ENCODE measurements at regions not wholly inside any gene's neighbourhood (a gene's known extent, or its start where the extent isn't known, plus 50 kb on each side); places are given as distances from the start of the nearest gene placed in this dataset.

DNA sequence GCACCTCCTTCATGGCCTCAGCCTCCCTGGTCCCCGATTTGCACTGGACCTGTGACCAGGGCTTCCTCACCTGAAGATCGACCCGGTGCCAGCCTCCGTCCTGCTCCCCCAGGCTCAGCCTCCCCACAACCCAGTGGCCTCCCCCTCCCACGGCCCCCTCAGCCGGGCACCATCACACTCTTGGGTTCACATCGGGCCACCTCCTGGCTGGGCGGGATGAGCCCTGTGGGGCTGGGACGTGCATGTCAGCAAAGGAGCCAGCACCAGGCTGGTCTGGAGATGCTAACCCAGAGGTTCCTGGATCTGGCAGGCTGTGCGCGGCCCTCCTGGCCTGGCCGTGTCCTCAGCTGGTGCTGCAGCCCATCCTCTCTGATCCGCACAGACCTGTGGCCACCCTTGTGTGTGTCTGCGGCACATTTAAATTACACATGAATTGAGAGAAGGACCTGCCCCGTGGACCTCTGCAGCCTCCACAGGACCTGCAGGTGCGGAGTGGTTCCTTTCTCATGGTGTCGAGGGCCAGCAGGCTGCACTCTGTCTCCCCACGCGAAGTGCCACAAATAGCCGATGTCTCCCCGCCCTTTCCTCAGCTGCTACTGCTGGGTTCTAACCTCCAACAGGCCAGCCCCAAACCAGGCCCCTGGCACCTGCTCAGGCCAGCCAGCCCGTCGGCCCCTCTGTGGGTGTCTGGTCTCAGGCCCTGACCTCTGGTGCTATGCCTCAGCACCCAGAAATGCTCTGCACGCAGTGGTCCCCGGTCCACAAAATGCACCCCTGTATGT, 237.5 kb downstream of the ERMARD start:
- no peak for DNase-seq

DNA sequence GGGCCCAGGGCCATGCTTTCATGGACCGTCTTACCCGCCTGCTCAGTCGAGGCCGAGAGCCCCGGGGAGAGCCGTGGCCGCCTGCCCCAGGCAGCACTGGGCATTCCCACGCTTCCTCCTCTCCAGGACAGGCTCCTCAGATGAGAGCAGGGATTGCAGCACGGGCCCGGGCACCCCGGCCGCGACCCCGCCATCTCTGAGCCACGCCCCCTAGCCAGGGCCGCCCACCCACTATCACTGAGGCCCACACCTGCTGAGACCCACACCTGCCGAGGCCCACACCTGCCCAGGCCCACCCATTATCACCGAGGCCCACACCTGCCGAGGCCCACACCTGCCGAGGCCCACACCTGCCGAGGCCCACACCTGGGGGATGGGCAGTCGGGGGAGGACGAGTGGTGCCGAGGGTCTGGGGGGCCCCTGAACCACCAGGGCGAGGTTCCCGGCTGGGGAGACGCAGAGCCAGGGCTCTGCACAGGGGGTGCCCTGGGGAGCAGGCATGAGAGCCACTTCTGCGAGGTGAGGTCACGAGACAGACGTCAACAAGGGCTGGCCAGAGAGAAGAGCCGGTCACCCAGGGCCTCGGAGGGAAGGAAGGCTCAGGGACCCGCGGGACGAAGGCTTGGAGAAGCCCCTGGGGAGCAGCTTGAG, 235.6 kb downstream of the ERMARD start:
- DNase-seq: no peak

- DNase-seq: no peak
Observed at GRCh38 chr6:169986171-169986847, 234.9 kb downstream of the ERMARD start.

DNA sequence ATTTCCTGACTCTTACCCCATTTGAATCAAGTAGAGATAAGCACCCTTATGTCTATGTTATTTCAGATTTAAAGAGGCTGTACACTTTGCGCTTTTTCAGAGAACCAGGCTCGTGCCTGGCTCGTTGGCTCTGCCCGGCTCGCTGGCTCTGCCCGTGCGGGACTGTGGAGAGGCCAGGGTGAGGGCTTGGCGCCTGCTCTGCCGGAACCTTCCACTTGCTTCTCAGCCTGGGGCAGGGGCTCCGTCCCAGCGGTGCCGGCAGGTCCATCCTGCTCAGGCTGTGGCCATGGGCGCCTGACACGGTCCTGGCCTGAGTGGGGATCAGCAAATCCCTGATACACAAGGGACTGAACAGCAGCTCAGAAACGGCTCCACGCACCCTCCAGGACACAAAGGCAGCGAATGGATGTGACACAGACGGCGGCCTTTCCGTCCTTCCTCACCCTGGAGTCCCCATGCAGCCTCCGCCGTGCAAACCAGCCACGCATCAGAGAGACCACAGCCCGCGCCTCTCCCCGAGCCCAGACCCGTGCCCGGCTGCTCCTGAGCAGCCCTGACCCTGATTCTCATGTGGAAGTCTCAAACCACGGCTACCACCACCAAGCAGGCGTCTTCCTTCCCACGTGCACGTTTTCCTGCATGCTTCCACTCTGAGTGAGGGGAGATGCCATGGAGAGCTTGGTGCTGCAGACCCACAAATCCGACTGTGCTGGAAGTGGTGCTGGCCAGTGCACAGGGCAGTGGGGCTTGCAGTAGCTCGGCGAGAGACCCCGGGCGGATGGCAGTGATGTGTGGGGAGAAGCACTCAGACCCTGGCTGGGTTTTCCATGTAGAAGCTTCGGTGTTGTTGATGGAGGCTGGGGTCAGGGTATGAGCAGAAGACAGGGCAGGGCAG, 233.9 kb downstream of the ERMARD start:
- DNase-seq: no peak

- no peak for DNase-seq
Observed at GRCh38 chr6:169984181-169985120, 233.0 kb downstream of the ERMARD start.

DNA sequence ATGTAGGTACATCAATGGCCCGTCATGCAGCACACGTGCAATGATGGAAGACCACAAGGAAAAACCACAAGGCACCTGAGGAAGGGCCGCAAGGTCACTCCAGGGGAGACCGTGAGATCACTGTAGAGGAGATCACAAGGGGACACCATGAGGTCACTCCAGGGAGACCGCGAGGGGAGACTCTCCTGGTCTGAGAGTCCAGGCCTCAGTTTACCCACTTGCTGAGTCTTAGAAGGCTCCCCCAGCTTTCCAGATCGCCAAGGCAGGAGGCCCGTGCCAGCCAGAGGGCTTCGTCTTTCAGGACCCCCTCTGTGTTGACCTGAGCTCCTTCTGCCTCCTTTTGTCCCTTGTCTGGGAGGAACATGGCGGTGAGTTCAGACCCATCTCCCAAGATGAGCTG, 232.2 kb downstream of the ERMARD start:
- no peak for DNase-seq

GRCh38 chr6:169982461-169983386, 231.3 kb downstream of the ERMARD start:
- no peak for DNase-seq

GRCh38 chr6:169981969-169982368, 230.5 kb downstream of the ERMARD start:
- DNase-seq: no peak

DNA sequence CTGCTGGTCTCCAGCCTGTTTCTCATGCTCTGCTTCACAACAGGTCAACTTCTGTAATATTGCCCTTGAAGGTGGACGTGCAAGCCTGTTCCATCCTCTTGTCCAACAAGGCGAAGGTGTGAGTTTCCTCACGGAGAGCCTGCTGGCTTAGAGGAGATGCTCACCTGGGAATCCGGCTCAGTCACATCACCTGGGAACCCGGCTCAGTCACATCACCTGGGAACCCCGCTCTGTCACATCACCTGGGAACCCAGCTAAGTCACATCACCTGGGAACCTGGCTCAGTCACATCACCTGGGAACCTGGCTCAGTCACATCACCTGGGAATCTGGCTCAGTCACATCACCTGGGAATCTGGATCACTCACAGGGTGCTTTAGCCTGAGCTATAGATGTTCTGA, 230.1 kb downstream of the ERMARD start:
- no peak for DNase-seq

DNA sequence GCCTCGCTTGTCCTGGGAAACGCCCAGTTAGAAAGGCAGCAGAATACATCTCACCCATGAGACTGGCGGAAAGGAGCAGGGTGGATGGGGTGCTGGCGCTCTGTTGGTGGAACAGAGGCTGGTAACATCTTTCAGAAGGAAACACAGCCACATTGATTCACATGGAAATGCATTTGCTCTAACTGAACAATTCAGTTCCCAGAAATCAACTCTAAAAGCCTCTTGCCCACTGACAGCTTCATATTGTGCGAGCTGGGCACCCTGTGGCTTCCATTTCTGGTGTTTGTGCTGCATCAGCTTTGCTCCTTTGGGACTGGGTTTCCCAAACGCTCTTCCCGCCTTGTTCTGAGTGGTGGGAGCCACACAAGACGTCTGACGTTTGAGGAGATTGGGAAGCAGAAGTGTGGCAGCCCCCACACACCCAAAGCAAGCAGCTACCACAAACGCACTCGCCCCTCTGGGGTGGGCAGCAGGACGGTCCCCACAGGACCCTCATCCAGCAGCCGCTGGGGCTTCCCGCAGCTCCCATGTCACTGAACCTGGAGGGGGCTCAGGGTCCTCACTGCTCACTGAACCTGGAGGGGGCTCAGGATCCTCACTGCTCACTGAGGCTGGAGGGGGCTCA, 229.5 kb downstream of the ERMARD start:
- DNase-seq: no peak

DNA sequence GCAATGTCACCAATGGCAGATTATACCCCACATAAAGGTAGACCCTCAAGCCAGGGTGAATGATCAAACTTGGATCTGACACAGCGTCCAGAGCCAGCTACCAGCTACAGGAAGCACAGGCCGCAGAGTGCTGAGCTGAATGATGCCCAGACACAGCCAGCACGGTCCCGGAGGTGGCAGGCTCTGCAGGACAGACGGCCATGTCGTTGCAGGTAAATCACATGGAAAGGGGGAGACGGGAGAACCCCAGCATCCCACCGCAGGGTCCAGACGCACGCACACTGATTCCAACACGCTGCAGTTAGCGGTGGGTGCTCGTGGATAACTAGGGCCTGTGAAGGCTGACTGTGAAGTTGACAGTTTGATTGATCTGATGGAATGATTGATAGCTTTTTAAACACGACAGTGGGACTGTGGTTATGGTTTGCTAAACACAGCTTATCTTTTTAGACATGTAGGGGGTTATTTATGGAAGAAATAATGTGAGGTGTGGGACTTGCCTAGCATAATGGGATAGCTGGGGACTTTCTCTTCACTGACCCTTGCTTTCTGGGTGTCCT, 228.5 kb downstream of the ERMARD start:
- no peak for DNase-seq

DNA sequence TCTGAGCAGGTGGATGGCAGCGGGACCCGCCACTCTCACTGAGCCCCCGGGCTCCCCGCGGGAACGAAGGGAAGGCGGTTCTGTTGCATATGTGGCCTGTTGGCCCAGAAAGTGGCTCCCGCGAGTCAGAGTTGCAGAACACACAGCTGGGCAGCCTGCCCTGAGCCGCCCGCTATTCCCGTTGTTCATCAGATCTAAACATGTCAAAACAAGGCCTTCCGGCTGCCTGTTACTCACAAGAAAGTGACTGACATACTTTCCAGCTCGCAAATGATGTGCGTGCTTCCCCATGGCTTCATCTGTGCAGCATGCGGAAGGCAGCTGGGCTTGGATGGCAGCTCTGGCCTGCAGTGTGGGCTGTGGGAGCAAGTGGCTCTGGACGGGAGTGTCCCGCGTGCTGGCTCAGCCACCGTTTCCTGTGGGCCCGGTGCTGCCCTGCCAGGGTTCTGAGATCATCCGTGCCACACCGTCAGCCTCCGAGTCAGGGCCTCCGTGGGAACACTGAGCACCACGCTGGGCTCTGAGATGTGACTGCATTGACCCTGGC, 227.3 kb downstream of the ERMARD start:
- DNase-seq: no peak

DNA sequence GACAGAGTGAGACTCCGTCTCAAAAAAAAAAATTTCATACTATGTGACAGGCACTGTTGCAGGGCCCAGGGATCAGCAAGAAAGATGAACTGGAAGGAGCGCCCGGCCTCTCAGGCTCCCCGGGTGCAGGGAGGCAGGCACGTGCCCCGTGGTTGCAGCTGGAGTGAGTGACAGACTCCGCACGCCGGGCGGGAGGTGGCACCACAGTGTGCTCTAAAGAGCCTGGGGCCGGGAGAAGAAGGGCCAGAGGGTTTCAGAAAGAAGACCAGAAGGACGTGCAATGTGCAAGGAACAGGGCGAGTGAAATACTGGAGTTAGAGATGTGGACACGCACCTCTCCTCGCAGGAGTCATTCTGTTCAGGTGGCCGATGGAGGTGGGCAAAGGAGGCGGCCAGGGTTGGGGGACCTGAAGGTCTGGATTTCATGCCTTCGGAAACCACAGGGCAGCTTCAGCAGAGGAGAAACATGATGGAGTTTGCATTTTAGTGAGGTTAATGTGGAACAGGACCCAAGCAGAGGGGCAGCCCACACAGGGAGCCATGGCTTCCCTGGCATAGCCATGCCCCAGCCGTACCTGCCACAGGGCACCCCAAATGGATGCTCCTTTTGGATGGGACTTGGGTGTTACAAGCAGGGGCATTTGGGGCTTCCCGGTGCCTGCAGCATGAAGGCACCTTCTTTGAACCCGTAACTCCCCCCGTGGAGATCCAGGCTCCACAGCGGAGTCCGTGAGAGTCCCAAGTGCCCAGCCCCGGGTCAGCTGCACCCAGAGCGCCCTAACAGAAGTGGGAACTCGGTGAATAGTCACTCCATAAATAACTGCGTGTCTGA, 226.2 kb downstream of the ERMARD start:
- no peak for DNase-seq

DNA sequence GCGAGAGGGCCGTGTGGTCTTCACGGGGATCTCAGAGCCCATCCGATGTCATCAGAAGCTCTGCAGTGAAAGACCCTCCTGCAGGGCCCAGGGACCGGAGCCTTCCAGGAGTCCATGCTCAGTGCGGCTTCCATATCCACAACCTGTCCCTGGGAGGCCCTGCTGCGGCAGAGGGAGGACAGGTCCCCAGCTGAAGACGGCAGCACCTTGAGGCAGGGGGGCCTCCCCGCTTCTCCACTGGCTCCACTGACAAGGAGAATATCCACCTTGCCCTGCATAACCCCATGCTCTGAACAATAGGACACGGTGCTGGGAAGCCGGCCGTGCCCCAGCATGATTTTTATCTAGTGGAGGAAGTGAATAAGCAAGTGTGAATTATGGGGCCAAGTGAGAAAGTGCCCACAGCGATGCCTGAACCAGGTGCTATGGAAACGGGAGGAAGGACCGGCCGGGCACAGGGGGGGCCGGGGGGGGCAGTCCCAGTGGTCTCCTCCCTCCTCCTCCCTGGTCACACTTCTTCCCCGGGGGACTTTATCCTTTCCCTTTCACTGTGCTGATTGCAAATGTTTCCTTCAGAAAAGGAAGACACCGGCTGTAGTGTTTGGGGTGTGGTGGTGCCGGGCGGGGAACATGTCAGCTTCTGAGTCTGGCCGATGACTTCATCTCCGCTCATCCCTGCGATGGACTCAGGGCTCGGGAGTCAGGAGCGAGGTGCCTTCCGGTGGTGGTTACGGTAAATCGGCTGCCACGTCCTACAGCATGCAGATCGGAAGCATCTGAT, 225.1 kb downstream of the ERMARD start:
- DNase-seq: no peak

- no peak for DNase-seq
Observed at GRCh38 chr6:169975701-169976100, 224.3 kb downstream of the ERMARD start.

GRCh38 chr6:169975286-169975685, 223.9 kb downstream of the ERMARD start:
- no peak for DNase-seq

GRCh38 chr6:169974663-169975062, 223.2 kb downstream of the ERMARD start:
- DNase-seq: no peak

Data from activated CD4-positive, alpha-beta T cell treated with anti-CD3 and anti-CD28 coated beads for 1 hour (primary cell).